GM21723 (cell line): ENCODE measurements at regions not wholly inside any gene's neighbourhood (a gene's known extent, or its start where the extent isn't known, plus 50 kb on each side); places are given as distances from the start of the nearest gene placed in this dataset.

Experiments
- ATAC-seq: cut with Tn5 transposase; IDR thresholded peaks from one replicate; pipeline ENCODE4 v1.9.1; 2021; ENCODE audit warnings: mild to moderate bottlenecking, moderate library complexity; ENCODE audit not compliant: unreplicated experiment

DNA sequence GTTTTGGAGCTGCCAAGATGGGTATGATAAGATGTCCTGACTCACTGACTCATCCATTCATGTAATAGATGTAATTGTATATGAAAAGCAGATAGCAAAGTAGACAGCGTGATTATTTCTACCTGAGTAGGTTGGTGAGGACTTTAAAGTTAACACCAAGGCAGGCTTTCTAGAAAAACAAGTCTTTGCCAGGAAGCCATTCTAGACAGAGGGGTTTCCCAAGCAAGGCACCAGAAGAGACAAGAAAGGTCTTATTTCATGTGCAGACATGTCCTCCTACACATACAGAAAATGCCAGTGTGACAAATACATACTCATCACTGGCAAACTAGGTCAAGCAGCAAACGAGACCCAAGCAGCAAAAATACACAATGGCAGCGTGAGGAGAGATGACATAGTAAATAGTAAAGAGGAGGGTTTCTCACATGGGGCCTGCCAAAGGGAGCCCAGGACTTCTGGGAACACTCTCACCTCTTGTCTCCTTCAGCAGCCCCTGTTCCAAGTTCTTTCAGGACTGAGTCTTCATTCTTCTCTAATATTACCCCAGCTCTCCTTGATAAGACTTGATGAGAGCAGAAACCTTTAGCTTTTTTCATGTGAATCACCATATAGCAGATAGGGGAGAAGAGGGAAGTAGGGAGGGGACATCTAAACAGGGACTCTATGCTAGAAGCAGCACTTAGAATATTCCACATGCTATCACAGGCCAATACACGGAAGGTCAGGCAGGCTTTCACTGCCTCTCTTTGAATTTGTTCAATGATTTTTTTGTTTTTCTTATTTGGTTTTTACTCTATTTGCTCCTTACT is 114.6 kb upstream of the ATP1B1 start:
- ATAC-seq: no peak

DNA sequence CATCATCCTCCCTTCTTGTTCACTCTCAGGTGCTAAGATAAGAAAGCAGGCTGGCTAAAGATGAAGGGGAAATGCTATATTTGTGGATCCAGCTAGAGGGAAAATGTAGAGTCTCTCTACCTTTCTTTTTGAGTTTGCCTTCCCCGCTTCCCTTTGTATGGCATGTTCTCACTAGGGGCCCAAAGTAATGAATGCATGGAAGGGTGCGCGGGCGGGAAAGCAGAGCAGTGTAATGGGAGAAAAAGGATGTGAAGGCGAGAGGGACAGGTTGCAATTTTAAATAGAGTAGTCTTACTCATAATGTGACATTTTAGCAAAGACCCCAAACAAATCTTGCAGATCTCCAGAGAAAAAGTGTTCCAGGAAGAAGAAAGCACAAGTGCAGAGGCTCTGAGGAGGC is 105.1 kb upstream of the ATP1B1 start:
- ATAC-seq: no peak

DNA sequence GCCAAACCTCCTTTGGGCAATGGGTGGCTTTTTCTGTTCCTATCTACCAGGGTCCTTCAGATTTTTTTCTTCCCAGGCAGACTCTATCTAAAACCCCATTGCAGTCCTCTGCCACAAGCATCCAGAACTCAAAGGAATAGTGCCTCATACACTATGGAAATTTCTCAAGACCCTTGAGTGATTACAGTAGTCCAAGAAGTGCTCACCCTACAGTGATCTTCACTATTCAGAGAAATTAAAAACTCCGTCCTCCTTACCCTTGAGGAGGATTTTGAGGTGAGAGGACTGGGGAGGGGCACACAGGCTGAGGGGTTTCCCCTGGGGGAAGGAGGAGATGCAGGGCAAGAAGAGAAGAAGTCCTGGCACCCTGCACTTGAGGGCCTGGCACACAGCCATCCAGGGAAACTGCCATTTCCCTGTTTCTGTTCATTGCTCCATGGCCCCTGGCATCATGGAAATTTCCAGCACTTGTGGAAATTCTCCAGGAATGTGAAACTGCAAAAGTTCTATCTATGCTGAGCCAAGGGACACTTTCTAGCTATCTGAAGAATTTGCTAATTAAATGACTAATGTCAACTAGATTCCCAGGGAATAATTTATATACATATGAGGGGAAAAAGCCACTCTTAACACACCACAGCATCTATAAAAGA is 102.5 kb upstream of the ATP1B1 start:
- no peak for ATAC-seq

DNA sequence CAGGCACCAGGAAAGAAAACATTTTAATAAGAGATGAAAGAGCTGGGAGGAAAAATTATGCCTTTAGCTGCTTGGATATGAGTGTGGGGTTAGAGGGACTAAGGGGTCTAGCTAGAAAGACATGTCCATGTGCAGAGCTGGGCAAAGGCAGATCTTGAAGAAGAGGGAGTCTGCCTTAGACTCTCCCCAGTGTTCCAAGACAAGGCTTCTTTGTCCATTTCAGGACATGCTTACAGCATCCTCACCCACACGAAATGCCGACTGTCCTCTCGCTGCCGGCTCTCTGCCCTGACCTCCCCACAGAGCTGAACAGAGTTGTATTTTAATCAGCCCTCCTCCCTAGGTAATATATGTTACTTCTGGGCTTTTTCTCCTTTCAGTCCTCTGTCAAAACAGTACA is 100.7 kb upstream of the ATP1B1 start:
- ATAC-seq: no peak

DNA sequence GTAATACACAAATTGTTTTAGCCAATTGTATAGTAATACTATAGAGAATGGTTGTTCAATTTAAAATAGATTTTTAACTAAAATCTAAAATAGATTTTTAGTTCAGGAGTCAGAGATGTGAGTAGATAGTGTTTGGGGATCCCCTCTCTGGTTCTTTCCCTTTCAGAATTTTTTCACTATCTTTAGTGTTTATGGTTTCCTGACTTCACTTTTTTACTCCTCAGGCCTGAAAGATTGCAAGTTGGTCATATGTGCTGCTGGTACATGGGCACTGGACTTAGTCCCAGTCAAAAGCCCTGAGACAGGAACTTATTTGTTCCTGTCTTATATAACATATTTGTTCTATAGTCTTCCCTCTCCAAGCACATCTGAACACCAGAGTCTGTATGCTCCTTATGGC is 96.8 kb upstream of the ATP1B1 start:
- ATAC-seq: peak; percentile 45

DNA sequence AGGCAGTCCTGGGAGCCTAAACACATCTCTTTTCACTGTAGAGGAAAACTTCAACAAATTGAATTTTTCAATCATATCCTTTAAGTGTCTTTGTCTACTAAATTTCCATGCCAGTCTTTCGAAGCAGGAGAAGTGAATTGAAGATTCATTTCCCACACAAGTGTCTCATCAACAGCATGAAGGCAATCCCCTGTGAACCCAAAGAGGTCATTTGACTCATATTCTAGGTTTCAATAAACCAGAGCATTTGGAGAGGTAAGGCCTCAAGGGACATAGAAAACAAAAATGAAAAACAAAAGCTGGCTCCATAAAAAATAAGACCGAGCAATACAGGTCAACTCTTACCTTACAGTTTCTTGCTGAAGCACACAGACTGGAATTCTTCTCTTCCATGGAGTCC is 94.1 kb upstream of the ATP1B1 start:
- peak; percentile 74 for ATAC-seq

DNA sequence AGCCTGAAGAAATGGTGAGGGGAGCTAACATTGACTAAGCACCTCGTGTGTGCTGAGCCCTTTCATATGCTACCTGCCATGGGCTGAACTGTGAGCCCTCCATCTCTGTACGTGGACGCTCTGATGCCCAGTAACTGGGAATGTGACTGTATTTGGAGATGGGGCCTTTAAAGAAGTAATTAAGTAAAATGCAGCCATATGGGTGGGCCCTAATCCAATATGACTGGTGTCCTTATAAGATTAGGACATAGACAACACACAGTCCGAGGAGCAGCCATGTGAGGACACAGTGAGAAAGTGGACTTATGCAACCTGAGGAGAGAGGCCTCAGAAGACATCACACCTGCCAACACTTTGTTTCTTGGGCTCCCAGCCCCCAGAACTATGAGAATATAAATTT is 92.7 kb upstream of the ATP1B1 start:
- ATAC-seq: no peak

DNA sequence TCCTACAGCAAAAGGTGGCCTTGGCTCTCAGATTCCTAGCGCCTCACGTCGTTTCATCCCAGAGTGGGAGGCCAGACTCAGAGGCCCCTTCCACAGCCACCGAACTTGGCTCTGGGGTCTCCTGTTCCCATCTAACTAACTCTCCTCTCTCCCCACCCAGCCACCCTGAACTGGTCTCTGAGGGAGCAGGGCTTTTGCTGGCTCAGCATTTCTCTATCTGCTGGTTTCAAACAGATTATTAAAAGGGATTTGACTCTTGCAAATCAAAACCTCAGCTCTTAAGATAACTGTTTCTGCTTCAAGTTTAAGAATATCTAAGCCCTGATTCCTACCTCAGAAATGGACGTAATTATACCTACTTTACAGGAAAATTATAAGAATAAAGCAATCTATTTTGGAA is 91.0 kb upstream of the ATP1B1 start:
- no peak for ATAC-seq

DNA sequence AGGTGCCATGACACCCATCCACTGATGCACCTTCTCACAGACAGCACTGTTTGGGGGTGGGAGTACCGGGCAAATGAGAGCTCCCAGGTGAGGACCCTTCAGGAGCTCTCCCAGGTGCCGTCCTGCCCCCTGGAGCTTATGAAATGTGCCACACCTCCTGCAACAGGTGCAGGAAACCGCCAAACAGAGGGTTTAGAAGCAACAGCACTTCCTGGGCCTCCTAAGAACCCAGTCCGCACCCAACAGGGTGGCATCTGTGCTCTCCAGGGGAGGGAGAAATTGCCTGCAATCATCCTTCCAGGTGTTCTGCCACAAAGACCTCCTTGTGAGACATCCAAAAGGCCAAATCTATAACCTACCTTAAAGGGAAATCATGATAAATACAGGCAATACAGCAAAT is 87.7 kb upstream of the ATP1B1 start:
- no peak for ATAC-seq

DNA sequence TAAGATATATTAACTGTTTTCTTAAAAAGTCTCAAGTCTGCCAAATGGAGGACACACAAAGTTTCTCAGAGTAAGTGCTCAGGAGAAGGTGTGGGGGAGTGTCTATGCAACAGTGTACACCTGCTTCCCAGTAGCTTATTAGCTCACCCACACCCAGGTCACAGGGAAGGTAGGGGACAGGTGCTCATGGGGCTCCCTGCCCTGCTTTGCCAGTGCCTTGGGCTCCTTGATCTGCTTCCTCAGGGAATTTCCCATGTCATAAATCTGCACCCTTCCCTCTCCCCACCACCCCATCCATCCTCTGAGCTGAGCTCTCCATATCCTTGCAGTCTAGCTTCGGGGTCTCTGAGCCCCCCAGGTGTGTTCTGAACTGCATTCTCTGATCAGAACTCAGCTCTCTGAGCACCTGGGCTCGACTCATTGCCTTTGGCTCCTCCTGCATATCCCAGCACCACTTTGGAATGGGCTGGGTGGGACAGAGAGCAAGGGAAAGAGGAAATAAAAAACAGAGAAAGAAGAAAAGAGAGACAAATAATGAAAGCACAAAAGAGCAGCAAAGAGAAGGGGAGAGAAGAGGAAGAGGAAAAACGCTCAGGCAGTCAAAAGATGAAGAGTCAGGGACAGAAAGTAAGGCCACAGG is 87.0 kb upstream of the ATP1B1 start:
- no peak for ATAC-seq

DNA sequence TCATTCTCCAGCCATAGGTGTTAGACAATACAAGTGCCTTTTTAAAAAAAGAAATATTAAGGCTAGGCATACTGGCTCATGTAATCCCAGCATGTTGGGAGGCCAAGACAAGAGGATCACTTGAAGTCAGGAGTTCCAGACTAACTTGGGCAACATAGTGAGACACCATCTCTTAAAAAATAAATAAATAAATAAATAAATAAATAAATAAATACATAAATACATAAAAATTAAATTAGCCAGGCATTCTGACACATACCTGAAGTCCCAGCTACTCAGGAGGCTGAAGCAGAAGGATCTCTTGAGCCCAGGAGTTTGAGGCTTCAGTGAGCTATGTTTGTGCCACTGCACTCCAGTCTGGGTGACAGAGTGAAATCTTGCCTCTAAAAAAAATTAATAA is 85.8 kb upstream of the ATP1B1 start:
- no peak for ATAC-seq

DNA sequence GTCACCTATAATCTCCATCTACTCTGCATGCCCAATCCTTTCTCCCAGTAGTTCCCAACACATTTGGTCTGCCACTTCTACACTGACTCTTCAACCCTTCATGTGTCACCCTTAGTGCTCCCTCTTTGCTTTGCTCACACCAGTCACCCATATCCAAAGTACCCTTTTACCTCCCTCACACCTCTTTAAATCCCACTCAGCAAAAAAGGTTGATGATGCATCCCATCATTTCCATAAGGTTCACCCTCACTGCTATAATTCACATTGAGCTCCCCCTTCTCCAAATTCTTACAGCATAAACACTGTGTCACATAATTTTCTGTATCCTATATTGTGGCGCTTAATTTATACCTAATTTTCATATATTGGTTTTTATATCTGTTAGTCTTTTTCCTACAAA is 83.8 kb upstream of the ATP1B1 start:
- no peak for ATAC-seq

DNA sequence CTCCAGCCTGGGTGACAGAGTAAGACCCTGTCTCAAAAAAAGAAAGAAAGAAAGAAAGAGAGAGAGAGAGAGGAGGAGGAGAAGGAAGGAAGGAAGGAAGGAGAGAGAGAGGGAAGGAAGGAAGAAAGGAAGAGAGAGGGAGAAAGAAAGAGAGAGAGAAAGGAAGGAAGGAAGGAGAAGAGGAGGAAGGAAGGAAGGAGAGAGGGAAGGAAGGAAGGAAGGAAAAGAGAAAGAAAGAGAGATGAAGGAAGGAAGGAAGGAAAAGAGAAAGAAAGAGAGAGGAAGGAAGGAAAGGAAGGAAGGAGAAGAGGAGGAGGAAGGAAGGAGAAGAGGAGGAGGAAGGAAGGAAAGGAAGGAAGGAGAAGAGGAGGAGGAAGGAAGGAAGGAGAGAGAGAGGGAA is 82.2 kb upstream of the ATP1B1 start:
- ATAC-seq: no peak

DNA sequence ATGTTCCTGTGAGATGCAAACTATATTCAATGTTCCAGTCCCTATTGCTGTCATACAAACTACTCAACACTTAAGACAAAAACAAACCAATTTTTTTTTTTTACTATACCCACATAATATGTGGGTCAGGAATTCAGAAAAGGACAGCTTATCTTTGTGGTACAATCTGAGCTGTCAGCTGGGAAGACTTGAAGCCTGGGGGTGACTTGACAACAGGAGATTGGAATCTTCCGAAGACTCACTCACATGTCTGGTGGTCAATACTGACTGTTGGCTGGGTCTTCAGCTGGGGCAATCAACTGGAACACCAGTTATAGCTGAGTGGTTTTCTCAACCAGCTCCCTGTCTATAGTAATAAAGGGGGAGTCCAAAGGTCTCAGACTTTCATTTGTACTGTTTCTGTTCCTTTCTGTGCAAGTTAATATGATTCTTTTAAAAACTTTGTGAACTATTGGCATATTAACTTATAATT is 81.7 kb upstream of the ATP1B1 start:
- peak; percentile 96 for ATAC-seq

DNA sequence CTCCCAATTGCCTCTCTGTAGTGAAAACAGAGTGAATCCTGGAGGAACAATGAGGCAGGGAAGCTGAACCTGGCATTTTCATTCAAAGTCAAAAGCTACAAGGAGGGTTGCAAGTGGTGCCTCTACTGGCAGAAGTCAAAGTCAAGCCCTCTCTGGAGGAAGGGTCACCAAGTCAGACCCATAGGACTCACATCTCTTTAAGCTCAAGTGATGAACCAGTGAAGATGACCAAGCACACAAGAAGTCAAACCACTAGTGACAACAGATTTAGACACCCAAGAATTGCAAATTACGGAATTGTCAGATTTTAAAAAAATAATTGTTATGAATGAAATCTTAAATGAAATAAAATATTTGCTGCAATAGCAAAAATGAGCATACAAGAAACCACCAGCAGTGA is 81.1 kb upstream of the ATP1B1 start:
- no peak for ATAC-seq

DNA sequence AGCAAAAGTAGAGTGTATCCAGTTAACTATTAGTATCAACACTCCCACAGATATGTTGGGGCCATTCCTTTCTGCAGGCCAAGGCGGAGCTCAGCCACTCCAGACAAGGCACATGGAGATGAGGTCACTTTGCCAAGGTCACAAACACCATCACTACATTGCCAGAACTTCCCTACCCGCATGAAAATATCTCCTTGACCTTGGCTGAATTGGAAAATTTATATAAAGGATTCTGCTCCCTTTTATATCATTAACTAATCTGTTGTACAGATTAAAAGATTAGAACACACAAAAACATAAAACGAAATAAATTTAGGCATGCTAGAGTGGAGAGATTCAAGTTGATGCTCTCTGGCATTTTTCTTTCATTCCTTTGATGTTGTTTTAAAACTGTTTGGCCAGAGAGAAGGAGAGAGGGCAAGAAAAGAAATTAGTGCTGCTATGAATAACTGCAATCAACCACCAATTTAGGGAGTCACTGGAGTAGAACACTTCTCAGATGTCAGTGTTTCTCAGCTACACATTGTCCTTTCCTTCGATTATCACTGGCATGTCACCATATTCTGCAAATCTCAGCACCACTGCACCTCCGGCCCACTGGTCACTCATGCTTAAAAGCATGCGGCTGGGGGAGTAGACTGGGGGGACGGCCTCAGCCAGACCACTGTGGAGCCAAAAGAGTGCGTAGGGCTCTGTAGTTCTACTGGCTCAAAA is 78.7 kb upstream of the ATP1B1 start:
- ATAC-seq: no peak

DNA sequence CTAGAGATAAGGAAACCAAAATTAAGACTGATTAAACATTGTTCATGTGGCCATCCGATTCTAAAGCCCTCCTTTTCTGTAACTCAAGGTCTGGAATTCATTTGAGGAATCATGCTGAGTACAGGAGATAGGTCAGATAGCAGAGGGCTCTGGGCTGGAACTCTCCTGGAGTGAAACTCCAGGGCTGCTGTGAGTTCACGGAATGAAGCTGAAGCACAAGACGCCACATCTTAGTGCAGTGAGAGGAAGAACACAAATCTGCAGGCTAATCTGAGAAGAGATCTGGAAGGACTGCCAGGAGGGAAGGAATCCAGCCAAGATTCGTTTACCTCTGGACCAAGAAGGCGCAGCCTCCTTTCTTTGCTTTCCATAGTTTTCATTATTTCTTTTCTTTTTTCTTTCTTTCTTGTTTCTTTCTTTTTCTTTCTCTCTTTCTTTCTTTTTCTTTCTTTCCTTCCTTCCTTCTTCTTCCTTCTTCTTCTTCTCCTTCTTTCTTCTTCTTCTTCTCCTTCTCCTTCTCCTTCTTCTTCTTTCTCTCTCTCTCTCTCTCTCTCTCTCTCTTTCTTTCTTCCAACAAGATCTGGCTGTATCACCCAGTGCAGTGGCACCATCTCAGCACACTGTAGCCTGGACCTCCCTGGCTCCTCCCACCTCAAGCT is 74.8 kb upstream of the ATP1B1 start:
- ATAC-seq: no peak

DNA sequence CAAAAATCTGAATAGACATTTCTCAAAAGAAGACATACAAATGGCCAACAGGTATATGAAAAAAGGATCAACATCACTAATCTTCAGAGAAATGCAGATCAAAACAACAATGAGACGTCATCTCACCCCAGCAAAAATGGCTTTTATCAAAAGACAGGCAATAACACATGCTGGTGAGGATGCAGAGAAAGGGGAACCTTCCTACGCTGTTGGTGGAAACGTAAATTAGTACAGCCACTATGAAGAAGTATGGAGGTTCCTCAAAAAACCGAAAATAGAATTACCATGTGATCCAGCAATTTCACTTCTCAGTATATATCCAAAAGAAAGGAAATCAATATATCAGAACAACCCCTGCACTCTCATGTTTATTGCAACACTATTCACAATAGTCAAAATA is 65.1 kb upstream of the ATP1B1 start:
- ATAC-seq: no peak

DNA sequence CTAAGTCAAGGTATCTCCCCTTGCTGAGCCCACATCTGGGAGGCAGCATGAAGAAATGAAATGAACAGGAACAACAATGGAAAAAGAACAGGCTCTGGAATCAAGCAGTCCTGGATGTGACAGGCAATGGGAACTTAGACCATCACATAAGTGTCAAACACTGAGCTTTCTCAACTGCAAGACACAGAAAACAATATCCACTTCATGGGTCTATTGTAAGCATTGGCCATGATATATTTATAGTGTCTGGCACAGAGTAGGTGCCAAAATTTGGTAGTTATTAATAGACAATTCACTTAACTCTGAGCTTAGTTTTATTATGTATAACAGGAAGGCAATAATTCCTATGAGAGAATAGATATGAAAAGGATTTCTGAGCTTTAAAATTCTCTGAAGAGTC is 64.1 kb upstream of the ATP1B1 start:
- ATAC-seq: no peak

DNA sequence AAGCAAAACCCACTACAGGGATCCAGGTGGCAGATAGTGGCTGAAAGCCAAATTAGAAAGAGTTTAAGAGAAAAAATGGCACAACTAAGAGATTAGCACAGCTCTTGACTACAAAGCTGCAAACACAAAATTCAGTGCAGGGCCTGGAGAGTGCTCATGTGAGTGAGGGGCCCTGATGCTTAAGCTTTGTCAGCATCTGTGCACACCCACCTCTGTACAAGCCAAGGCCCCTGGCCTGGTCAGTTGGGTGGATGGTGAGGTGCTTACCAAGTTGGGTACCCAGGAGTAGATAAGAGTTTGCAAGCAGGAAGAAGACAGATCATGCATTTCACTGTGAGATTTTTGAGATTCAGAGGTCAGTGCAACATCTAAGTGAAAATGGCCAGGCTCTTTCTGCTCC is 62.7 kb upstream of the ATP1B1 start:
- ATAC-seq: no peak

DNA sequence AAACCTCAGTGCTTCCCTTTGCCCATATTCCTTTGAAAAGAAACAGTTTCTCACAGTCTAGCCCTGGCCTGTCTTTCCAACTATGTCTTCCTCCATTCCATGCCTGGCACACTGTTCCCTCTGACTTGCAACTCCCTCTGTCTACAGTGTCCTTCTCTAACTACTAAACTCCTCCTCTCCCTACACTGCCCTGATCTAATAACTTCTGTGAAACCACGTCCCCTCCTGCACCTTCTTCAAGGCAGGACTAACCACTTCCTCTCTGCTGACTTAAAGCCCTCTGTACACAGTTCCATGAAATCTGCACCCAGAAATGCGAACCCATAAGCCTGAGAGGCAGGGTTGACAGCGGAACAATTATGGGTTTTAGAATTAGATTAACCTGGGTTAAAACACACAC is 62.2 kb upstream of the ATP1B1 start:
- peak; percentile 96 for ATAC-seq
